IMR-90 (cell line): ENCODE measurements at regions not wholly inside any gene's neighbourhood (a gene's known extent, or its start where the extent isn't known, plus 50 kb on each side); places are given as distances from the start of the nearest gene placed in this dataset.
"Not testable (repeated sequence)": the region's sequence is repeated elsewhere in the genome, so short reads cannot be mapped to it uniquely, and the experiment has no call there.

ENCODE experiments used
- ATAC-seq: fragments of 200-7000 bp; cut with Tn5 transposase; 2 replicates; pipeline ENCODE4 v1.9.1; 2020; ENCODE audit warnings: low read depth, mild to moderate bottlenecking, moderate library complexity
- BruUV-seq: library from RNA; stranded (reverse); fragments of 400-500 nt; replicated peaks from 2 replicates; lab custom pipeline; 2021; lab: Mats Ljungman, UMichigan
- CTCF ChIA-PET: fragments of 300-600 bp; formaldehyde crosslinking; extraction: SDS; loops from one replicate; lab custom pipeline; 2021; ENCODE audit warnings: antibody characterized with exemption; lab: Yijun Ruan, JAX
- POLR2A ChIA-PET: fragments of 300-600 bp; sonication (Branson Sonifier 250); formaldehyde crosslinking; loops from one replicate; lab custom pipeline; 2022; ENCODE audit warnings: antibody characterized with exemption; ENCODE audit not compliant: unreplicated experiment; lab: Charles Lee
- DNase-seq: peaks from one replicate; pipeline ENCODE4 v3.0.0; 2013
- H2AFZ ChIP-seq: replicated peaks from 2 replicates; pipeline ENCODE3; 2013; ENCODE audit warnings: low read length, mild to moderate bottlenecking; ENCODE audit not compliant: poor library complexity
- H2AK5ac ChIP-seq: 2 replicates; pipeline ENCODE4 v1.6.1; 2013; ENCODE audit warnings: low read depth, low read length, inconsistent platforms
- H2AK9ac ChIP-seq: replicated peaks from 2 replicates; pipeline ENCODE3; 2013; ENCODE audit warnings: mild to moderate bottlenecking, low read depth, low read length, moderate library complexity; ENCODE audit not compliant: poor library complexity
- H2BK120ac ChIP-seq: 2 replicates; pipeline ENCODE4 v1.6.1; 2013; ENCODE audit warnings: low read depth, low read length, inconsistent platforms
- H2BK15ac ChIP-seq: 3 replicates; pipeline ENCODE4 v1.6.1; 2013; ENCODE audit warnings: low read depth, low read length, inconsistent platforms
- H2BK20ac ChIP-seq: 2 replicates; pipeline ENCODE4 v1.6.1; 2013; ENCODE audit warnings: low read depth, mild to moderate bottlenecking, inconsistent platforms, low read length, moderate library complexity
- H2BK5ac ChIP-seq: 2 replicates; pipeline ENCODE4 v1.6.1; 2013; ENCODE audit warnings: mild to moderate bottlenecking, low read depth, low read length, inconsistent platforms; ENCODE audit not compliant: poor library complexity, severe bottlenecking
- H3K14ac ChIP-seq: replicated peaks from 2 replicates; pipeline ENCODE4 v1.6.1; 2013; ENCODE audit warnings: low read depth, low read length, inconsistent platforms
- H3K18ac ChIP-seq: 2 replicates; pipeline ENCODE4 v1.6.1; 2013; ENCODE audit warnings: low read depth, low read length, control low read depth
- H3K23ac ChIP-seq: 2 replicates; pipeline ENCODE4 v1.6.1; 2013; ENCODE audit warnings: low read depth, low read length, inconsistent platforms
- H3K27ac ChIP-seq: 2 replicates; pipeline ENCODE4 v1.5.1; 2013; ENCODE audit warnings: mild to moderate bottlenecking, control low read depth, low read length; ENCODE audit not compliant: insufficient read depth
- H3K27me3 ChIP-seq: 2 replicates; pipeline ENCODE4 v1.6.1; 2013; ENCODE audit warnings: low read length; ENCODE audit not compliant: control insufficient read depth, insufficient read depth
- H3K36me3 ChIP-seq: 2 replicates; pipeline ENCODE4 v1.6.1; 2013; ENCODE audit warnings: low read length, mixed read lengths; ENCODE audit not compliant: control insufficient read depth, insufficient read depth
- H3K4ac ChIP-seq: 2 replicates; pipeline ENCODE4 v1.6.1; 2013; ENCODE audit warnings: low read depth, low read length, inconsistent platforms
- H3K4me1 ChIP-seq: 2 replicates; pipeline ENCODE4 v1.6.1; 2013; ENCODE audit warnings: low read length, mixed read lengths; ENCODE audit not compliant: control insufficient read depth, insufficient read depth
- H3K4me2 ChIP-seq: 2 replicates; pipeline ENCODE4 v1.6.1; 2013; ENCODE audit warnings: low read depth, mild to moderate bottlenecking, control low read depth, low read length, moderate library complexity
- H3K4me3 ChIP-seq: 2 replicates; pipeline ENCODE4 v1.5.1; 2013; ENCODE audit warnings: low read depth, mild to moderate bottlenecking, control low read depth, low read length, moderate library complexity; ENCODE audit not compliant: insufficient read depth
- H3K56ac ChIP-seq: 2 replicates; pipeline ENCODE4 v1.6.1; 2013; ENCODE audit warnings: low read length, inconsistent platforms; ENCODE audit not compliant: insufficient read depth; ENCODE audit errors: extremely low read depth
- H3K79me1 ChIP-seq, 2 experiments: 2 replicates each; pipeline ENCODE4 v1.6.1; 2013; ENCODE audit warnings: low read length in 2 of 2, inconsistent platforms in 1 of 2, low read depth in 1 of 2
- H3K9ac ChIP-seq: 2 replicates; pipeline ENCODE4 v1.6.1; 2013; ENCODE audit warnings: low read depth, low read length, control low read depth
- H3K9me1 ChIP-seq: 2 replicates; pipeline ENCODE4 v1.6.1; 2013; ENCODE audit warnings: low read length, inconsistent platforms; ENCODE audit not compliant: insufficient read depth
- H3K9me3 ChIP-seq: 2 replicates; pipeline ENCODE4 v1.6.1; 2013; ENCODE audit warnings: low read length; ENCODE audit not compliant: control insufficient read depth, insufficient read depth
- H4K20me1 ChIP-seq: 2 replicates; pipeline ENCODE4 v1.6.1; 2013; ENCODE audit warnings: low read length, inconsistent platforms; ENCODE audit not compliant: insufficient read depth
- H4K5ac ChIP-seq: 2 replicates; pipeline ENCODE4 v1.6.1; 2013; ENCODE audit warnings: mild to moderate bottlenecking, low read depth, low read length, control low read depth
- H4K8ac ChIP-seq, 2 experiments: 2 replicates each; pipeline ENCODE4 v1.6.1; 2013; ENCODE audit warnings: low read depth in 2 of 2, low read length in 2 of 2, control low read depth in 1 of 2, inconsistent platforms in 1 of 2
- H4K91ac ChIP-seq: 2 replicates; pipeline ENCODE4 v1.6.1; 2013; ENCODE audit warnings: low read depth, low read length, inconsistent platforms; ENCODE audit not compliant: insufficient read depth
- WGBS, 2 experiments: methylation state at CpG; one replicate each; pipeline versions ENCODE4 v1.1.5 to v1.1.7; 2013; ENCODE audit warnings: missing lambda C conversion rate in 2 of 2; ENCODE audit not compliant: insufficient read length in 1 of 2; ENCODE audit errors: extremely low coverage in 2 of 2; 5-methylcytosine and 5-hydroxymethylcytosine counted together
- dilution Hi-C: fragments of 300-500 bp; cut with HindIII; formaldehyde crosslinking; loops from one replicate; pipeline ENCODE4 v1.14.3; 2018; ENCODE audit warnings: low sequenced_read_pairs; ENCODE audit not compliant: unreplicated experiment
- in situ Hi-C: fragments of 300-500 bp; cut with MboI; formaldehyde crosslinking; loops from 3 replicates; pipeline ENCODE4 v1.14.3; 2019; ENCODE audit warnings: low sequenced_read_pairs, inconsistent platforms, mixed read lengths
- intact Hi-C: fragments of 100-400 bp; cut with micrococcal nuclease; formaldehyde crosslinking; loops from 2 replicates; pipeline ENCODE4 v1.10.0; 2022

DNA sequence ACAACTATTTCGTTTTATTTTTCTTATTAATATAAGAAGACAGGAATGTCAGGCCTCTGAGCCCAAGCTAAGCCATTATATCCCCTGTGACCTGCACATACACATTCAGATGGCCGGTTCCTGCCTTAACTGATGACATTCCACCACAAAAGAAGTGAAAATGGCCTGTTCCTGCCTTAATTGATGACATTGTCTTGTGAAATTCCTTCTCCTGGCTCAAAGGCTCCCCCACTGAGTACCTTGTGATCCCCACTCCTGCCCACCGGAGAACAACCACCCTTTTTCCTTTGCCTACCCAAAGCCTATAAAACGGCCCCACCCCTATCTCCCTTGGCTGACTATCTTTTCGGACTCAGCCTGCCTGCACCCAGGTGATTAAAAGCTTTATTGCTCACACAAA lies 672.5 kb upstream of the GJE1 start:
- H3K23ac ChIP-seq, H2BK15ac ChIP-seq, H2AK9ac ChIP-seq, H3K9me3 ChIP-seq, H3K36me3 ChIP-seq, DNase-seq, H4K8ac ChIP-seq, H3K4ac ChIP-seq, H3K4me3 ChIP-seq, in situ Hi-C loops, H2BK5ac ChIP-seq, H3K14ac ChIP-seq, H3K9ac ChIP-seq, H2AK5ac ChIP-seq, H3K4me1 ChIP-seq, H3K9me1 ChIP-seq, H4K5ac ChIP-seq, BruUV-seq, H4K20me1 ChIP-seq, POLR2A ChIA-PET, intact Hi-C loops, dilution Hi-C loops, H3K27me3 ChIP-seq, ATAC-seq, H3K56ac ChIP-seq, H2BK20ac ChIP-seq, H2BK120ac ChIP-seq, H3K18ac ChIP-seq, H4K91ac ChIP-seq, H3K79me1 ChIP-seq, H2AFZ ChIP-seq, H3K4me2 ChIP-seq, H3K27ac ChIP-seq, CTCF ChIA-PET: not testable (repeated sequence)
- WGBS, 2 experiments = no CpG with 5 or more reads among the region's 5 CpGs

GRCh38 chr6:141457984-141458383 lies 674.7 kb upstream of the GJE1 start:
- H3K9me3 ChIP-seq, H4K20me1 ChIP-seq, H3K14ac ChIP-seq, H2BK20ac ChIP-seq, BruUV-seq, H4K5ac ChIP-seq, POLR2A ChIA-PET, H2AK5ac ChIP-seq, DNase-seq, H3K4me2 ChIP-seq, H3K4me3 ChIP-seq, ATAC-seq, H2AFZ ChIP-seq, H2BK120ac ChIP-seq, H3K56ac ChIP-seq, intact Hi-C loops, H3K4ac ChIP-seq, H4K8ac ChIP-seq, dilution Hi-C loops, H3K9me1 ChIP-seq, CTCF ChIA-PET, H3K36me3 ChIP-seq, H2AK9ac ChIP-seq, H3K27me3 ChIP-seq, H3K27ac ChIP-seq, H3K79me1 ChIP-seq, in situ Hi-C loops, H3K18ac ChIP-seq, H3K9ac ChIP-seq, H2BK15ac ChIP-seq, H2BK5ac ChIP-seq, H4K91ac ChIP-seq, H3K4me1 ChIP-seq, H3K23ac ChIP-seq: not testable (repeated sequence)
- WGBS, 2 experiments = no CpG with 5 or more reads among the region's 5 CpGs
